GM12872 (cell line): ENCODE measurements at regions not wholly inside any gene's neighbourhood (a gene's known extent, or its start where the extent isn't known, plus 50 kb on each side); places are given as distances from the start of the nearest gene placed in this dataset.

Experiments used
- CTCF ChIP-seq: IDR thresholded peaks from 3 replicates; pipeline ENCODE4 v1.5.1; 2011; ENCODE audit warnings: low read depth, mild to moderate bottlenecking, low read length, moderate library complexity; ENCODE audit not compliant: insufficient read depth

GRCh38 chrX:149074398-149074797 lies 430.7 kb downstream of the IDS start:
- no peak for TF ChIP-seq CTCF

- no peak for TF ChIP-seq CTCF
These were observed 431.6 kb downstream of the IDS start for GRCh38 chrX:149073479-149073878.

- no peak for TF ChIP-seq CTCF
These were observed 435.2 kb downstream of the IDS start for GRCh38 chrX:149069899-149070298.

- no peak for TF ChIP-seq CTCF
These were observed 444.2 kb downstream of the IDS start for GRCh38 chrX:149060921-149061320.
